GM21528 (cell line): ENCODE measurements at regions not wholly inside any gene's neighbourhood (a gene's known extent, or its start where the extent isn't known, plus 50 kb on each side); places are given as distances from the start of the nearest gene placed in this dataset.

Experiments
- ATAC-seq: cut with Tn5 transposase; IDR thresholded peaks from one replicate; pipeline ENCODE4 v1.9.1; 2021; ENCODE audit warnings: mild to moderate bottlenecking, moderate library complexity; ENCODE audit not compliant: unreplicated experiment, low FRiP score

DNA sequence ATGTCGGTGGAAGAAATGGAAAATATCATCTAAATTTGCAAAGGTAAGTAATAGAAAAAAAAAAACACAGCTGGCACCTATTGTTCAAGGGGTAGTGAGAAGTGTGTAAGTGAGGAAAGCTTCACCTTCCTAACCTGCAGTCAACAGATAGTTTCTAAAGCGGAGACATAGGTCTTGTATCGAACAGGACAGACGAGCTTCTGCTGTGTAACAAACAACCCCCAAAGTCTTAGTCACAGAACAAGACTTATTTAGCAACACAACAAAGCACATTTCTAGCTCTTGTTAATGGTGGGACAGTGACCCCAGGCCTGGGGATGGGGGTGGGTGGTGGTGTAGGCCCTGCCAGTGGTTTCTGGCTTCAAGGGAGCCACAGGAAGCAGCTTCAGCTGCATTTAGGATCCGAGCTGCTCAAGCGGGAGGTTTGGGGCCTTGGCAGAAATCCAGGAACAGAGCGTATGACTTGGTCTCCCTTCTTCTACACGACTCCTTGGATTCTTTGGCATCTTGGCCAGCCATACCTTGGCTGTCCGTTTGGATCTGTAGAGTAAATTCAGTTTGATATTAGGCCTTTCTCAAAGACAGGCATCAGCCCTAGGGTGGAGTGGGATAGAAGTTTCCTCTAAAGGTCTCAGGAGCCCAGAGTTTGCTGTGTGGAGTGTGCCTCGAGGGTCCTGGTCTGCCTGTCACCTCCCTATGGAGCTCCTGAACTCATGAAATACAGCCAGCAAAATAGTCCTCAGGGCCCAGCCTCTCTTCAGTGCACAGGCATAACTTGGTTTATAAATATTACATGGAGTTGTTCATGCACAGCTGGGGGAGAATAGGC, 56.9 kb upstream of the SHH start:
- no peak for ATAC-seq

DNA sequence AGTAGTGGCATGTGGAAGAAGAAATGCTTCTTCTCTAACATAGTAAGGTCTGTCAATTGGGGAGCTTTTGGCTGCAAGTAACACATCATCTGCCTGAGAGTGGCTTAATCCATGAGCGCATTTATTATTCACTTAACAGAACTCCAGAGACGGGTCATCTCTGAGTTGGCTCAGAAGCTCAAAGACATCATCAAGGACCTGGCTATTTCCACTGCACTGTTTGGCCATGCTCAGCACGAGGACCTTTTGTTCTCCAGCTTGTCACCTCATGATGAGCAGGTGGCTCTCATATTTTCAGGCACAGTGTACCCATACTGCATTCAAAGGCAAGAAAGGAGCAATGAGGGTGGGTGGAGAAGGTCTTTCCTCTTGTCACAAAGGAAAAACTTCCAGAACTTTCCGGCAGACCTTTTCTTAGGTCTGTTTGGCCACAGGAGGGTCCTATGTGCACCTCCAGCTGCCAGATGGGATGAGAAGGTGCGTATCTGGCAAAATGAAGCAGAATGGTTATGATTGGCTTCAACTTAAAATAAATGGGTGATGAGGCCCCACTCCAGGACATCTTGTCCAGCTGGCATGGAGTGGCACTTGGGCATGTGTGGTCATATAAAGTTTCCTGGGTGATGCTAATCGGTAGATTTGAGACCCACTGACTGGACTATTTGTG, 55.6 kb upstream of the SHH start:
- ATAC-seq, result no peak

DNA sequence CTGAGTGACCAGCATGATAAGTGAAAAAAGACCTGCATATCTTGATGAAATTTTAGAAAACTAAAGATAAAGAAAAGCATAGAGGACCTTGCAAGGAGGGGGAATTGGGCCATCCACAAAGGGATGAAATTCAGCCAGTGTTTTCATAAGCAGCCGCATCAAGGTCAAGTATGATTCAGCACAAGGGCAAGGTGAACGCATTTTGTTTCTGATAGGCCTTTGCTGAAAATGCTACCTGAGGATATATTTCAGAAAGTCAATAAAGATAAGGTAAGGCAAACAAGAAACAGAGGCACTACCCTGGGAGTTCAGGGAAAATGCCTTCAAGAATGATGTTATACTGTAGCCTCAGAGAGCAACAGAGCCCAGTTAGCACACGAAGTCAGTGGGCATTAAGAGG, 55.0 kb upstream of the SHH start:
- ATAC-seq, result no peak

DNA sequence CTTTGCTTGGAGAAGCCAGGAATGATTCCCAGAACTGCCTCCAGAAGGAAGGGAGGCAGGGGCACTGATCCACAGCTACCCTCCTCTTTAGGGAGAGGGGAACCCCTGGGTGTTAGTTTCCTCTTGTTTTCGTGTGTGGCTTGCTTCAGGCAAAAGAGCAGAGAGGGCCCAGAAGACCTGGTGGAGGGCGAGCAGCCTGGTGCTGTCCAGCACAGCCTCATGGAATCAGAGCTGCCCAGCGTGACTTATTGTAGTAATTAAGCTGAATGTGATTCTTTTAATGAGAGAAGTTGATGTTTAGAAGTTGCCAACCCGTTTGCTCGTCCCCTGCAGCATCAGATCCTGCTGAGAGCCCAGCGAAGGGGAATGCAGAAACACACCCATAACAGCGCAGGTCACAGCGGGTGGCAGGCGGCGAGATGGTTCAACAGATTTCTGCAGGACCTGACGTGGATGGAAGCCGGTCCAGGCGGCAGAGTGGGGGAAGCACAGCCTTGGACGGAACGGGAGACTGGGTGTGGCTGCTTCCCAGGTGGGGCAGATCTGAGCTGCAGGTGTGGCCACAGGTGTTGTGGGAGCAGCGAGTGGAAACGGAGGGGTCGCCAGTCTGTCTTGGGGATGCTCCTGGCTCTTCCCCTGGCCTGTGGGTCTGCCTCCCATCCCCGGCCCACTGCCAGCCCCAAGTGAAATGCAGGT, 53.7 kb upstream of the SHH start:
- ATAC-seq, result no peak

DNA sequence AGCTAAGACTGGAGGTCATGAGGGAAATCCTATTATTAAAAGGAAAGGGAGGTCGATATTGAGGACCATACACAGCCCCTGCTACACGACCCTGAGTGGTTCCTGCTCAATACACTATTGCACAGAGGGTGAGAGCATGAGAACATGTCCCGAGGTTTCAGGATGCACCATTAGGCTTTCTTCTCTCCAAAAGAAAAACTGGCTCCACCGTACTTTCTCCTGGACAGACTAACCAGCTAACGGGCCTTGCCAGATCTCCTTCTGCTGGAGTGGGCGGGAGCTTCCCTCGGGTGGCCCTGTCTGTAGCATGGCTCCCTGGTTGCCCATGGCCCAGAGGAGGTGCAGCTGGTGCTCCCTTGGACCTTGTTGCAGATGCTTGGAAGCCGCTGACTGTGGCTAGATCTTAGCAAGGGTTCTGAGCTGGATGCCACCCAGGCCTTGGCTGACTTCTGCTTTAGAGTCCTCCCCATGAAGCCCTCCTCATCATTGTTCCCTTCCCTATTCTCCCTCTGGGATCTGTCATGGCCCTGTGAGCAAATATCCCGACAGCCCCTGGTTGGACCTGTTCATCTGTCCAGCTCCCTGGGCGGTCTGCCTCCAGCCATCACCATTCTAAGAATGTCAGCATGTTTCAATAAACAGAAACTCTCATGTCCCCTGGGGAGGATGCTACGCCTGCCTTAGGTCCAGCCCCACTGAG, 52.9 kb upstream of the SHH start:
- no peak for ATAC-seq

DNA sequence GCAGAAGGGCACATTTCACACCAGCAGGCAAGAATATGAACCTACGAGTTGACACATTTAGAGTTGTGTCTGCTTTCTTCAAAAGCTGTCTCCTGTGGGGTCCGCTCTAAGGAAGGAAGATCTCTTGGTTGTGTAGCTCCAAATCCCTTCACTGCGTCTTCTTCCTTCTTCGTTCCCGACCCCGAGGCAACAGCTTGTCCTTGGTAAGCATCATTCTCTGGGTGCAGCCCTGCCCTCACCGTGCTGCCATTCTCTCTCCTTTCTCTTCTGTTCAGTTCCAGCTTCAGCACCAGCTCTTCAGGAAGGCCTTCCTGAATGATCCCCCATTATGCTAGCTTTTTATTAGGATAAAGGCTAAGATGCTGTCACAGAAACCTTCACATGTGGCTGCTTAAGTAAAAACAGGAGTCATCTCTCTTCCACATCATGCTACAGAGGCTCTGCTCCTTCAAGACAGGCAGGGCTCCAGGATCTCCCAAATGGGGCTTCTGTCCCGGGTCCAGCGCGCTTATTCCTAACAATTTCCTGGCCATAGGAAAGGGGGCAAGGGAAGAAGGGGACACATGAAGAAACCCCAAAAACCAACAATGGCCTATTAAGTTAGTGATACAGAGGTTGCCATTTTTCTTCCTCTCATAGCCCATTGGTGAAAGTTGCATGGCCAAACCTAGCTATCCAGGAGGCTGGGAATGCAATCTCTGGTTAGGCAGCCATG, 52.2 kb upstream of the SHH start:
- no peak for ATAC-seq

DNA sequence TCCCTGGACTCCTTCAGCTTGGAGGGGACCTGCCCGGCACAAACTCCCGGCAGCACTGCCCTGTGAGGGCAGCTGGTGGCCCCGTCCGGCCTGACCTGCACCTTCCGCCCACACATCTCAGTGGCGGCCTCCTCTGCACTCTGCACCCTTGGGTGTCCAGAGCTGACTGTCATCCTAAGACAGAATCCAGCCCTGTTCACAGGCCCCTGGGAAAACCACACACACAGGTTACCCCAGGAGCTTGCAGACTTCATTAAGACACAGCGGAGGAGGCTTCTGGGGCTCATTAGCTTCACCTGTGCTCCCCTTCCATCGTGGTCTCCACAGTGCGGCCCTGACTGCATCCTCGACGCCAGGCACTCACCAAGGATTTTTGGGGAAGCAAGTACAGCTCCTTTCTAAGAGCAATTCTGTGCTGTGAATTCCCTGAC, 51.5 kb upstream of the SHH start:
- ATAC-seq, result no peak

DNA sequence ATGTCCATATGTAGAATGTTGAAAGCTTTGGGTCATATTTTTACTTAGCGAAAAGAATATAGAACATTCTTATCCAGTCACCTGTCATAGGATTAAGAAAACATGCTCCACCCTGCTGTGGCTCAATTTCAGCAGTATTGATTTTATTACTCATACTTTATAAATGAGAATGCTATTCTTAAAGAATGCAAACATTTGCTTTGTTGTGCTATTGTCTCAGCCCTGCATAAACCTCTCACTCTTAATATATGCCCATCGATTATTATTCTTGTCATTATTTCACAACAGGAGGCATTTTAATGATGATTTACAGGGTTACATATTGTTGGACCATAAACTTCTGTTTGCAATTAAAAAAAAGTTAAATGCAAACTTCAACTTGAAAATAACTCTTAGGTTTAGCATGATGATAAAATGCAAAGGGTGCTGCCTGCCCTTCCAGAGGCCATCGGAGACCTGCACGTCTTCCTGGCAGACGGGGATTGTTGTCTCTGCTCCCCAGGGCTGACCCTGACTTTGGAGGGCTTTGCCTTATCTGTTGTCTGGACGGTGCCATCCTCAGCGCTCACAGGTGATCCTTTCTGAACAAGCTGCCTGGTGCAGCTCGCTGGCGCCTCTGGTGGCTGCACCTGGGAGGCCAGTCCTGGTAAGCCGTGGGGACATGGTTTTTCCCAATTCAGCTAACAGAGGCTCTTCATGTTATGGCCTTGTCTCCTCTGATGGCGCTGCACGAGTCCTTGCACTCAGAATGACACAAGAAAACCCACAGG, 50.0 kb upstream of the SHH start:
- no peak for ATAC-seq
